ENCODE measurements at regions not wholly inside any gene's neighbourhood (a gene's known extent, or its start where the extent isn't known, plus 50 kb on each side); places are given as distances from the start of the nearest gene placed in this dataset.

- no peak for TF ChIP-seq EZH2 (IDR thresholded peaks at IDR 0.05; ENCODE audit: insufficient read depth, poor library complexity, severe bottlenecking)
- no peak for TF ChIP-seq EZH2phosphoT487 (IDR thresholded peaks at IDR 0.05; ENCODE audit: insufficient read depth, low read depth)
Measured at GRCh38 chr2:164142755-164143154, 406.9 kb upstream of the FIGN start.
